ENCODE measurements at regions not wholly inside any gene's neighbourhood (a gene's known extent, or its start where the extent isn't known, plus 50 kb on each side); places are given as distances from the start of the nearest gene placed in this dataset.

DNA sequence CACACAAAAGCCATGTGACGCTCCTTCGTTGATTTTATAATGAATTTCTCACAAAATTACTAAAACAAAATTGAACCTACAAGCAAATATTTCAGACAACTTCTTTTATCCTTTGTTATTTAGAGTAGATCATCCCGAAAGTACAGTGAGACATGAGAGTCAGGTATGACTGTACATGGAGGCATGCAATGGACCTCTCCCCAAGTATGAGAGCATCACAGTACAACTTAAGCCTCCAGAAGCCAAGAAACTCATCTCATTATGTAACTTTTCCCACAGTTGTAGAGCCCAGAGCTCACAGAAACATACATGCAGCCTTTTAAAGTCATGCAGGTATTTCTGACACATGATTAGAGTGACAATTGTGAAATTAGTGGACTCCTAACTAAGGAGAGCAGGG lies 167.7 kb downstream of the PAPSS1 start:
- TF ChIP-seq, protein P1, sequence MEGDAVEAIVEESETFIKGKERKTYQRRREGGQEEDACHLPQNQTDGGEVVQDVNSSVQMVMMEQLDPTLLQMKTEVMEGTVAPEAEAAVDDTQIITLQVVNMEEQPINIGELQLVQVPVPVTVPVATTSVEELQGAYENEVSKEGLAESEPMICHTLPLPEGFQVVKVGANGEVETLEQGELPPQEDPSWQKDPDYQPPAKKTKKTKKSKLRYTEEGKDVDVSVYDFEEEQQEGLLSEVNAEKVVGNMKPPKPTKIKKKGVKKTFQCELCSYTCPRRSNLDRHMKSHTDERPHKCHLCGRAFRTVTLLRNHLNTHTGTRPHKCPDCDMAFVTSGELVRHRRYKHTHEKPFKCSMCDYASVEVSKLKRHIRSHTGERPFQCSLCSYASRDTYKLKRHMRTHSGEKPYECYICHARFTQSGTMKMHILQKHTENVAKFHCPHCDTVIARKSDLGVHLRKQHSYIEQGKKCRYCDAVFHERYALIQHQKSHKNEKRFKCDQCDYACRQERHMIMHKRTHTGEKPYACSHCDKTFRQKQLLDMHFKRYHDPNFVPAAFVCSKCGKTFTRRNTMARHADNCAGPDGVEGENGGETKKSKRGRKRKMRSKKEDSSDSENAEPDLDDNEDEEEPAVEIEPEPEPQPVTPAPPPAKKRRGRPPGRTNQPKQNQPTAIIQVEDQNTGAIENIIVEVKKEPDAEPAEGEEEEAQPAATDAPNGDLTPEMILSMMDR (IDR thresholded peaks at IDR 0.05 in 8 of 11, conservative IDR thresholded peaks at IDR 0.05 in 3 of 11), result no peak
- no peak for TF ChIP-seq POLR2A (IDR thresholded peaks at IDR 0.05)
